ENCODE measurements at regions not wholly inside any gene's neighbourhood (a gene's known extent, or its start where the extent isn't known, plus 50 kb on each side); places are given as distances from the start of the nearest gene placed in this dataset.

GRCh38 chr10:130531312-130531711 lies 395.1 kb downstream of the GLRX3 start:
- H3K9me3 ChIP-seq (ENCODE audit: insufficient read depth, low read depth, low read length) = no peaks in the 10 kb centered on the region

GRCh38 chr10:130541090-130541489 lies 404.9 kb downstream of the GLRX3 start:
- Histone ChIP-seq H3F3A (ENCODE audit: low read depth) (no peaks in the 10 kb centered on the region), H3K4me1 (ENCODE audit: insufficient read depth, low read length, poor library complexity, severe bottlenecking) (no peaks in the 10 kb centered on the region), H3K9me3 (ENCODE audit: insufficient read depth, low read depth, low read length) (peaks cover 13% of the 10 kb centered on the region; the same call in 1 of the 2 replicates), H3K27me3 (ENCODE audit: insufficient read depth, low read length, poor library complexity, severe bottlenecking) (no peaks in the 10 kb centered on the region), H3K36me3 (ENCODE audit: insufficient read depth, low read length) (no peaks in the 10 kb centered on the region), H4K20me1 (ENCODE audit: insufficient read depth, low read length, poor library complexity, severe bottlenecking) (no peaks in the 10 kb centered on the region), H3K4me3 (ENCODE audit: low read length, poor library complexity, severe bottlenecking) (no peak overlapping the region), H3K9ac (ENCODE audit: low read depth, low read length, poor library complexity, severe bottlenecking) (no peak overlapping the region), H3K79me2 (ENCODE audit: insufficient read depth, low read length) (no peaks in the 10 kb centered on the region), H3K9me2 (replicated peaks; ENCODE audit: low read depth, low read length) (no peaks in the 10 kb centered on the region), H2AFZ (ENCODE audit: low read length) (no peak overlapping the region), H3K4me2 (ENCODE audit: low read depth, low read length, poor library complexity, severe bottlenecking) (no peak overlapping the region)
- no peak for TF ChIP-seq CTCF (conservative IDR thresholded peaks at IDR 0.05; ENCODE audit: low read length)
- no peak for TF ChIP-seq EZH2phosphoT487 (IDR thresholded peaks at IDR 0.05; ENCODE audit: borderline replicate concordance)

More at GRCh38 chr10:130531312-130531711, 395.1 kb downstream of the GLRX3 start:
- no peaks in the 10 kb centered on the region for H3K36me3 ChIP-seq (ENCODE audit: insufficient read depth, low read length)
- H3K27me3 ChIP-seq (ENCODE audit: insufficient read depth, low read length, poor library complexity, severe bottlenecking) = no peaks in the 10 kb centered on the region
- no peak overlapping the region for H3K4me3 ChIP-seq (ENCODE audit: low read length, poor library complexity, severe bottlenecking)
- H3K4me1 ChIP-seq (ENCODE audit: insufficient read depth, low read length, poor library complexity, severe bottlenecking) = no peaks in the 10 kb centered on the region
- H2AFZ ChIP-seq (ENCODE audit: low read length) = no peak overlapping the region
- H3F3A ChIP-seq (ENCODE audit: low read depth) = no peaks in the 10 kb centered on the region
- TF ChIP-seq CTCF (conservative IDR thresholded peaks at IDR 0.05; ENCODE audit: low read length) (no peak), EZH2phosphoT487 (IDR thresholded peaks at IDR 0.05; ENCODE audit: borderline replicate concordance) (no peak)
- H3K9ac ChIP-seq (ENCODE audit: low read depth, low read length, poor library complexity, severe bottlenecking) = no peak overlapping the region
- H3K9me2 ChIP-seq (replicated peaks; ENCODE audit: low read depth, low read length) = no peaks in the 10 kb centered on the region
- H3K4me2 ChIP-seq (ENCODE audit: low read depth, low read length, poor library complexity, severe bottlenecking) = no peak overlapping the region
- H4K20me1 ChIP-seq (ENCODE audit: insufficient read depth, low read length, poor library complexity, severe bottlenecking) = no peaks in the 10 kb centered on the region
- H3K79me2 ChIP-seq (ENCODE audit: insufficient read depth, low read length) = no peaks in the 10 kb centered on the region

GRCh38 chr10:130542761-130543160 lies 406.6 kb downstream of the GLRX3 start:
- Histone ChIP-seq H2AFZ (ENCODE audit: low read length) (no peak overlapping the region), H3K9ac (ENCODE audit: low read depth, low read length, poor library complexity, severe bottlenecking) (no peak overlapping the region), H3K27me3 (ENCODE audit: insufficient read depth, low read length, poor library complexity, severe bottlenecking) (no peaks in the 10 kb centered on the region), H3K4me2 (ENCODE audit: low read depth, low read length, poor library complexity, severe bottlenecking) (no peak overlapping the region), H3K9me2 (replicated peaks; ENCODE audit: low read depth, low read length) (no peaks in the 10 kb centered on the region), H3K4me1 (ENCODE audit: insufficient read depth, low read length, poor library complexity, severe bottlenecking) (no peaks in the 10 kb centered on the region), H3K36me3 (ENCODE audit: insufficient read depth, low read length) (no peaks in the 10 kb centered on the region), H3K4me3 (ENCODE audit: low read length, poor library complexity, severe bottlenecking) (no peak overlapping the region), H3K79me2 (ENCODE audit: insufficient read depth, low read length) (no peaks in the 10 kb centered on the region), H3K9me3 (ENCODE audit: insufficient read depth, low read depth, low read length) (peaks cover 13% of the 10 kb centered on the region; the same call in 1 of the 2 replicates), H3F3A (ENCODE audit: low read depth) (no peaks in the 10 kb centered on the region), H4K20me1 (ENCODE audit: insufficient read depth, low read length, poor library complexity, severe bottlenecking) (no peaks in the 10 kb centered on the region)
- TF ChIP-seq EZH2phosphoT487 (IDR thresholded peaks at IDR 0.05; ENCODE audit: borderline replicate concordance) (no peak), CTCF (conservative IDR thresholded peaks at IDR 0.05; ENCODE audit: low read length) (no peak)
